Body of pancreas (tissue), 4 donors: ENCODE measurements at regions not wholly inside any gene's neighbourhood (a gene's known extent, or its start where the extent isn't known, plus 50 kb on each side); places are given as distances from the start of the nearest gene placed in this dataset.
"Not testable (repeated sequence)": the region's sequence is repeated elsewhere in the genome, so short reads cannot be mapped to it uniquely, and the experiment has no call there.

ENCODE experiments used
- ATAC-seq: fragments of 150-250 bp; one replicate; pipeline ENCODE4 v1.9.1; 2016
- DNase-seq, 4 donors: peaks; one replicate each; pipeline ENCODE4 v3.0.0-alpha.2; 2019
- H3K27ac ChIP-seq, 4 donors: fragments of 200-600 bp; sonication (generic); 1 replicate in 3 of 4; 2 replicates in 1 of 4; pipeline versions ENCODE4 v1.5.1 to v1.6.1; 2016 to 2019; ENCODE audit warnings: mild to moderate bottlenecking in 1 of 4, mixed read lengths in 1 of 4, moderate library complexity in 1 of 4
- H3K27me3 ChIP-seq, 2 donors: fragments of 200-600 bp; sonication (generic); one replicate each; pipeline ENCODE4 v1.6.0; 2016; ENCODE audit warnings: mild to moderate bottlenecking in 1 of 2
- H3K36me3 ChIP-seq, 2 donors: fragments of 200-600 bp; sonication (generic); replicated peaks in 1 of 2; 2 replicates each; pipeline ENCODE4 v1.5.1; 2016; ENCODE audit warnings: low read depth in 2 of 2; ENCODE audit not compliant: insufficient read depth in 1 of 2
- H3K4me1 ChIP-seq: fragments of 200-600 bp; sonication (generic); one replicate; pipeline ENCODE4 v1.6.0; 2016
- H3K4me3 ChIP-seq, 2 donors: fragments of 200-600 bp; sonication (generic); 1 replicate in 1 of 2; 2 replicates in 1 of 2; pipeline ENCODE4 v1.5.1; 2016 to 2019
- H3K9me3 ChIP-seq, 3 donors: fragments of 200-600 bp; sonication (generic); 1 replicate in 2 of 3; 2 replicates in 1 of 3; pipeline ENCODE4 v1.5.1; 2016
- POLR2A ChIP-seq, 3 donors: fragments of 450-650 bp; IDR thresholded peaks; one replicate each; pipeline ENCODE4 v1.6.1; 2016; ENCODE audit warnings: antibody characterized with exemption in 3 of 3, mild to moderate bottlenecking in 2 of 3
- WGBS, 2 donors: methylation state at CpG; one replicate each; pipeline ENCODE4 v1.1.5; 2017; 5-methylcytosine and 5-hydroxymethylcytosine counted together
- intact Hi-C: fragments of 100-400 bp; cut with DNase I; formaldehyde crosslinking; loops from one replicate; pipeline ENCODE4 v1.15.1; 2023
- TF ChIP-seq, protein P1 (sequence below), 7 experiments: fragments of 450-650 bp in 4 of 7; fragments of 200-600 bp in 3 of 7; sonication (generic) in 3 of 7; IDR thresholded peaks; one replicate each; pipeline ENCODE4 v1.5.1; 2016 to 2019; ENCODE audit warnings: antibody characterized with exemption in 7 of 7

DNA sequence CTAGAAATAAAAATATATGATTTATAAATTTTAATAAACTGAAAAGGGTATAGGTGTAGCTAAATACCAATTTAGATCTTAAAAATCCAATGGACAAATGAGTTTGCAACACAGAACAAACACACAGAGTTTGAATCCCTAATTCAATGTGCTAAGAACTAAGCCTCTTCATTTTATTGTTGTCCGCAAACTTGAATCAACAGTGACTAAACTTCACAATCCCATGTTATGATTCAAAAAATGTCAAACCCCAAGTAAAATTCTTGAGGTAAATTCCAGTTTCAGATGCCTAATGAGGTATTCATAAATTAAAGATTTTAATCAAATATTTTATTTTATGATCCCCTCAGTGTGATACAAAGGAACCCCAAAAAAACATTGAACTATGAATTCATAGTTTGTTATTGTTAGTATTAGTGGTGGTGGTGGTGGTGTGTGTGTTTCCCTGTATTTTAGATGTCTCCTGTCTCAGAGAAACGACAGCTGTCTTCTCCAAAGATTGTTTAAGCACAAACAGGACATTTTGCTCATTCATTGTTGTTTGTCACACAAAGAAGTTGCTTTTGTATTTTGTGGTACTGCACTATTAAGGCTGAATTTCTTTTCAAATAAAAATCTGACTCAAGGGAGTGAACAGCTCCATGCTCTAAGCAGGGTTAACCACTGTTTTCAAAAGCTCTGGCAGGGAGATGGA is 259.8 kb downstream of the OSR1 start:
- H3K27me3 ChIP-seq: no peaks in the 10 kb centered on the region
- no peaks in the 10 kb centered on the region for H3K9me3 ChIP-seq
- no peak overlapping the region for H3K4me3 ChIP-seq
- H3K4me1 ChIP-seq: peaks cover 21% of the 10 kb centered on the region
- DNase-seq (no peak), ATAC-seq (no peak)
- no peaks in the 10 kb centered on the region for H3K36me3 ChIP-seq
- no peak overlapping the region for H3K27ac ChIP-seq
- no peak for TF ChIP-seq POLR2A (IDR thresholded peaks at IDR 0.05)
- TF ChIP-seq, protein P1, sequence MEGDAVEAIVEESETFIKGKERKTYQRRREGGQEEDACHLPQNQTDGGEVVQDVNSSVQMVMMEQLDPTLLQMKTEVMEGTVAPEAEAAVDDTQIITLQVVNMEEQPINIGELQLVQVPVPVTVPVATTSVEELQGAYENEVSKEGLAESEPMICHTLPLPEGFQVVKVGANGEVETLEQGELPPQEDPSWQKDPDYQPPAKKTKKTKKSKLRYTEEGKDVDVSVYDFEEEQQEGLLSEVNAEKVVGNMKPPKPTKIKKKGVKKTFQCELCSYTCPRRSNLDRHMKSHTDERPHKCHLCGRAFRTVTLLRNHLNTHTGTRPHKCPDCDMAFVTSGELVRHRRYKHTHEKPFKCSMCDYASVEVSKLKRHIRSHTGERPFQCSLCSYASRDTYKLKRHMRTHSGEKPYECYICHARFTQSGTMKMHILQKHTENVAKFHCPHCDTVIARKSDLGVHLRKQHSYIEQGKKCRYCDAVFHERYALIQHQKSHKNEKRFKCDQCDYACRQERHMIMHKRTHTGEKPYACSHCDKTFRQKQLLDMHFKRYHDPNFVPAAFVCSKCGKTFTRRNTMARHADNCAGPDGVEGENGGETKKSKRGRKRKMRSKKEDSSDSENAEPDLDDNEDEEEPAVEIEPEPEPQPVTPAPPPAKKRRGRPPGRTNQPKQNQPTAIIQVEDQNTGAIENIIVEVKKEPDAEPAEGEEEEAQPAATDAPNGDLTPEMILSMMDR (IDR thresholded peaks at IDR 0.05): no peak
- intact Hi-C loops: no loop called here
- 83 to 89% methylated on average over 2 of the region's 2 CpGs for WGBS, 2 donors

DNA sequence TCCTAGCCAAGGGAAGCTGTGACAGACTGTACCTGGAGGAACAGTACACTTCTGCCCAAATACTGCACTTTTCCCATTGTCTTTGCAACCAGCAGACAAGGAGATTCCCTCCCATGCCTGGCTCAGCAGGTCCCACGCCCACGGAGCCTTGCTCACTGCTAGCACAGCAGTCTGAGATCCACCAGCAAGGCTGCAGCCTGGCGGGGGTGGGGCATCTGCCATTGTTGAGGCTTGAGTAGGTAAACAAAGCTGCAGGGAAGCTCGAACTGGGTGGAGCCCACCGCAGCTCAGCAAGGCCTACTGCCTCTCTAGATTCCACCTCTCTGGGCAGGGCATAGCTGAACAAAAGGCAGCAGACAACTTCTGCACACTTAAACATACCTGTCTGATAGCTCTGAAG is 268.9 kb downstream of the OSR1 start:
- intact Hi-C loops, H3K4me1 ChIP-seq, ATAC-seq, H3K4me3 ChIP-seq, H3K27me3 ChIP-seq, H3K36me3 ChIP-seq, H3K27ac ChIP-seq, DNase-seq, H3K9me3 ChIP-seq: not testable (repeated sequence)
- whole genome bisulfite sequencing, 2 donors: 73 to 83% methylated on average over 5 of the region's 5 CpGs

DNA sequence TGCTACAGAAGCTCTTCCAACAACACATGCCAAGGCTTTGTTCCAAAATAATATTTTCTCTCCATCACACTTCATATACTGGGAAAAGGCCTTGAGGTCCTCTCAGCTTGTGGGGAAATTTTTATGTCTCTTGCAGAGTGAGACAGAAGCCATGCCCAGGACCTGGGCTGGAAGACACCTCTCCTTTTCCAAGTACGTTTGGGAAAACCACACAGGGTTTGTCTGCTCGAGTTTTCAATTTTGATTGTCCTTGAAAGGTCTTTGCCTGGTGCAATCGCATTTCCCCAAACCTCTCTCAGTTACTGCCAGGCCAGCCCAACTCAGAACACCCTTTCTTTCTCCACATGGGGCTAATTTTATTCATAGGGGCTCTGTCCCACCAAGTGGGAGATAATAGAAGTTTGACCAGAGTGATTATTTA is 272.2 kb downstream of the OSR1 start:
- DNase-seq (no peak), ATAC-seq (no peak)
- intact Hi-C loops: no loop called here
- no peaks in the 10 kb centered on the region for H3K9me3 ChIP-seq
- no peak overlapping the region for H3K27ac ChIP-seq
- TF ChIP-seq POLR2A (IDR thresholded peaks at IDR 0.05): no peak
- TF ChIP-seq, protein P1 (IDR thresholded peaks at IDR 0.05): no peak
- H3K4me1 ChIP-seq: no peaks in the 10 kb centered on the region
- no peaks in the 10 kb centered on the region for H3K36me3 ChIP-seq
- H3K4me3 ChIP-seq: no peak overlapping the region
- H3K27me3 ChIP-seq: no peaks in the 10 kb centered on the region
- WGBS, 2 donors: 61 to 63% methylated on average over 3 of the region's 3 CpGs

DNA sequence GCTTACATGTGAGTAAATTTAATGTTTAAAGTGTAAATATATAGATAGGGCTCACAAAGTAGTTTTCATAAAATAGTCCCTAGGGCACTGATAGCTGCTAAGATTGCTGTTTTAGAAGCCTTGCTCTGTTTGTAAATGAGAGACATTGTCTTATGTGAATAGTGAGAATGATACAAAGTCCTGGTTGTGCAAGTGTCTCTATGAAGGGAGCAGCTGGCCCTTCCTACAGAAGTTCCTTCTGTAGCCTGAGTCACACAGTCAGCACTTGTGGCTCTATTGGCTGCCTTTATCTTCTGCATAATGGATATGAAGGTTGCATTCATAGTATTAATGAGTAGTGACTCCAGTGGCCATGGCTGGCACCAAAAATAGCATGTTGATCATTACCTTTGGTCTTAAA is 279.7 kb downstream of the OSR1 start:
- Histone ChIP-seq H3K4me1 (no peaks in the 10 kb centered on the region), H3K9me3 (no peaks in the 10 kb centered on the region), H3K4me3 (no peak overlapping the region), H3K27ac (no peak overlapping the region), H3K27me3 (no peaks in the 10 kb centered on the region), H3K36me3 (no peaks in the 10 kb centered on the region)
- intact Hi-C loops: no loop called here
- DNase-seq (no peak), ATAC-seq (no peak)
- no peak for TF ChIP-seq POLR2A (IDR thresholded peaks at IDR 0.05)
- TF ChIP-seq, protein P1 (IDR thresholded peaks at IDR 0.05): no peak

DNA sequence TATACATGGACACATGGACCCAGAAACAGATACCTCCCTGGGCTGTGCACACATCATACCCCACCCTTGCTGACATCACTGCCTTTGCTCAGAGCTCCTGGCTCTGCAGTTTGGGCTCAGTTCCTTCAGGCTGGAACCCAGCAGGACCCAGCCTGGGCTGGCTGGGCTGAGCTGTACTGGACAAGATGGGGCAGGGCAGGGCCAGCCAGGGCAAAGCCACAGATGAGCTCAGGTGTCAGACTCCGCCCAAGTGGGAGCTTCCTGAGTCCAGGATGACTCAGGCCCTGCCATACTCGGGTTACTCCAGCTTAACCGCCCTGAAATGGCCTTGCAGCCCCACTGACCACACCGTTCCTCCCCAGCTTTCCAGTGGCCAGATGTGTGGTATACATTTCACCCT is 284.9 kb downstream of the OSR1 start:
- Histone ChIP-seq H3K36me3 (no peaks in the 10 kb centered on the region), H3K4me3 (no peak overlapping the region), H3K9me3 (no peaks in the 10 kb centered on the region), H3K27ac (no peak overlapping the region), H3K4me1 (no peaks in the 10 kb centered on the region), H3K27me3 (no peaks in the 10 kb centered on the region)
- 88 to 97% methylated on average over 4 of the region's 4 CpGs for WGBS, 2 donors
- ATAC-seq (no peak), DNase-seq (no peak)
- TF ChIP-seq, protein P1 (IDR thresholded peaks at IDR 0.05): no peak
- no peak for TF ChIP-seq POLR2A (IDR thresholded peaks at IDR 0.05)
- intact Hi-C loops: no loop called here
